ENCODE measurements at regions not wholly inside any gene's neighbourhood (a gene's known extent, or its start where the extent isn't known, plus 50 kb on each side); places are given as distances from the start of the nearest gene placed in this dataset.

DNA sequence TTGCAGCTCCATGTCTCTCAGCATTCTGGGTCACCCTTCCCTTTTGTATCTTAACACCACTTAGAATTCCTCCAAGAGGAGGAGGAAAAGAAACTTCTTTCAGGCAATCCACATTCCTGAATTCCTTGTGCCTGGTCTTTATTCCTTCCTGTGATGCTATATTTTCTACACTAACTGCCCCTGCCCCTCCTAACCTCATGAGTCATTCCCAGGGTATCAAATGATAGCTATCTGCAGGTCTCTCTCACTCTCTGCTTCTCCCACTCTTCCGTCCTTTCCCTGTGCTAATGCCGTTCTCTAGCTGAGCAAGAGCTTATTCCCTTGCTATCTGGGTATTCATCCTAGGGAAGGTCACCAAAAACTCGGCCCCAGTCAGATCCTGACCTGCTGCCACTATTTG, 395.0 kb upstream of the TCF4 start:
- TF ChIP-seq, protein P1, sequence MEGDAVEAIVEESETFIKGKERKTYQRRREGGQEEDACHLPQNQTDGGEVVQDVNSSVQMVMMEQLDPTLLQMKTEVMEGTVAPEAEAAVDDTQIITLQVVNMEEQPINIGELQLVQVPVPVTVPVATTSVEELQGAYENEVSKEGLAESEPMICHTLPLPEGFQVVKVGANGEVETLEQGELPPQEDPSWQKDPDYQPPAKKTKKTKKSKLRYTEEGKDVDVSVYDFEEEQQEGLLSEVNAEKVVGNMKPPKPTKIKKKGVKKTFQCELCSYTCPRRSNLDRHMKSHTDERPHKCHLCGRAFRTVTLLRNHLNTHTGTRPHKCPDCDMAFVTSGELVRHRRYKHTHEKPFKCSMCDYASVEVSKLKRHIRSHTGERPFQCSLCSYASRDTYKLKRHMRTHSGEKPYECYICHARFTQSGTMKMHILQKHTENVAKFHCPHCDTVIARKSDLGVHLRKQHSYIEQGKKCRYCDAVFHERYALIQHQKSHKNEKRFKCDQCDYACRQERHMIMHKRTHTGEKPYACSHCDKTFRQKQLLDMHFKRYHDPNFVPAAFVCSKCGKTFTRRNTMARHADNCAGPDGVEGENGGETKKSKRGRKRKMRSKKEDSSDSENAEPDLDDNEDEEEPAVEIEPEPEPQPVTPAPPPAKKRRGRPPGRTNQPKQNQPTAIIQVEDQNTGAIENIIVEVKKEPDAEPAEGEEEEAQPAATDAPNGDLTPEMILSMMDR (IDR thresholded peaks at IDR 0.05) = no peak
- no peak for TF ChIP-seq POLR2A (IDR thresholded peaks at IDR 0.05)
